Daoy (cell line): ENCODE measurements at regions not wholly inside any gene's neighbourhood (a gene's known extent, or its start where the extent isn't known, plus 50 kb on each side); places are given as distances from the start of the nearest gene placed in this dataset.
"Not testable (repeated sequence)": the region's sequence is repeated elsewhere in the genome, so short reads cannot be mapped to it uniquely, and the experiment has no call there.

Source experiments
- DNase-seq: peaks from one replicate; pipeline ENCODE4 v3.0.0-alpha.2; 2015; ENCODE audit warnings: low read depth

DNA sequence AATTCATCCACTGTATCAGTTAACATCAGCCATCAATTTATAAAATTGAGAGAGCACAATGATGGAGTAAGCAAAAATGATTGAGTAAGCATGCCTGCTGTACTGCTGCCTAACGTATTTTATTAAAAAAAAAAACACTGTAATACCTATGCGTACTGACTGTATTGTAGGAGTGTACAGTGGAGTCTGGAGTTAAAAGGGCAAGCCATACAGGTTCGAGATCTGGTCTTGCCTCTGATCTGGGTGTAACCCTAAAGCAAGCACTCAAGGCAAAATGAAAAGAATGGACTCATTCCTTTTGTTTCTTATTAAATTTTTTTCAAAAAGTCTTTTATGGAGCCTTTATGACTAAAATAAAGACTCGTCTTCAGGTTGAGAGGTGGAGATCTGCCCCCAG, 894.2 kb upstream of the INTU start:
- DNase-seq: no peak

- no peak for DNase-seq
These were observed 893.8 kb upstream of the INTU start for GRCh38 chr4:126738926-126739325.

GRCh38 chr4:126740687-126741086, 892.1 kb upstream of the INTU start:
- DNase-seq: no peak

- DNase-seq: no peak
These were observed 890.7 kb upstream of the INTU start for GRCh38 chr4:126742048-126742447.

DNA sequence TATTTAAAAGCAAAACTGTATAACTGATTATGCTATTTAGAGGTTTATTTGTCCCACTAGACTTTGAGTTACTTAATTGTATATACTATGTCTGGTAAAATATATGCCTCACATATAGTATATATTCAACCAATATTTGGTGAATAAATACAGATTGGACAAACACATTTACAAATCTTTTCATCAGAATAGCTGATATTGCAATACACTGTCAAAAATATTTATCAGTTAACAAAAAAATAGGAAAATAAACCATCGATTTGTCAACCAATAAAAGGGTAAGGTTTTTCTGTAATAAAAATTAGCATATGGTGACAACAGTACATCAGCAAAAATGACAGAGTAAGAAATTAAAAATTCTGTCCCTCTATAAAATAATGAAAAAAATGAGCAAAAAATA, 889.9 kb upstream of the INTU start:
- DNase-seq: no peak

DNA sequence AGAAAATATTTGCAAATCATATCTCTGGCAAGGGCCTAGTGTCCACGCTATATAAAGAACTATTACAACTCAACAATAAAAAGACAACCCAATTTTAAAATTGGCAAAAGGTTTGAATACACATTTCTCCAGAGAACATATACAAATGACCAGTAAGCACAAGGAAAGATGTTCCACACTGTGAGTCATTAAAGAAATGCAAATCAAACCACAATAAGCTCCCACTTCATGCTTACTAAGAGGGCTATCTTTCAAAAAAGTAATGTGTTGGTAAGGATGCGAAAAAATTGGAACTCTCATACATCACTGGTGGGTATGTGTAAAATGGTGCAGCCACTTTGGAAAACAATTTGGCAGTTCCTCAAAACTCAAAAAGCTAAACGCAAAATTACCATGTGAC, 884.0 kb upstream of the INTU start:
- no peak for DNase-seq

DNA sequence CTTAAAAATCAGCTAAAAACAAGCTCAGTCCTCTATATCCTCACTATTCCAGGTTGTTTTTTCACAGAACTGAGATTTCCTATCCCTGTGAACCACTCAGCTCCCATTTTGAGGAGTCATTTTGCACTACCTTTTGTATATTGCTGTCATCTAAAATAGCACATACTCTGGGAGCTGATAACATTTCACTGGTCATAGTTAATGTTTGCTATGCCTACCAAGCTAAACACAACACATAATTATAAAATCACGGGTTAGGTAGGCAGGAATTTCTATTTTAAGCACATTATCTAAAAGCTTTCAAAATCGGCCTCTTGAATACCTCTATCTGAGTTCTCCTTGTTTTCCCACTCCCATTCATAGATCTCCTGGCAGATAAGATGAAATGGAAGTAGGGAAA, 882.0 kb upstream of the INTU start:
- no peak for DNase-seq

- DNase-seq: no peak
These were observed 880.6 kb upstream of the INTU start for GRCh38 chr4:126752126-126752525.

GRCh38 chr4:126752702-126753101, 880.1 kb upstream of the INTU start:
- DNase-seq: no peak

DNA sequence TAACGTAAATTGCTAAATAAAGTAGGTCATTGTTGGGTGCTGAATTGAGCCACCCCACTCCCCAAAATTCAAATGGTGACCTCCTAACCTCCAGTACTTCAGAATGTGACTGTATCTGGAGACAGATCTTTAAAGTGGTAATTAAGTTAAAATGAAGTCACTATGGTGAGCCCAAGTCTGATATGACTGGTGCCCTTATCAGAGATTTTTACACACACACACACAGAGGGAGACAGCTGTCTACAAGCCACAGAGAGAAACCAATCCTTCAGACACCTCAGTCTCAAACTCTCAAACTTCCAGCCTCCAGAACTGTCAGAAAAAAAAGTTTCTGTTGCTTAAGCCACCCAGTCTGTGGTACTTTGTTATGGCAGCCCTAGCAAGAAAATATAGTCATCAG, 879.2 kb upstream of the INTU start:
- no peak for DNase-seq

DNA sequence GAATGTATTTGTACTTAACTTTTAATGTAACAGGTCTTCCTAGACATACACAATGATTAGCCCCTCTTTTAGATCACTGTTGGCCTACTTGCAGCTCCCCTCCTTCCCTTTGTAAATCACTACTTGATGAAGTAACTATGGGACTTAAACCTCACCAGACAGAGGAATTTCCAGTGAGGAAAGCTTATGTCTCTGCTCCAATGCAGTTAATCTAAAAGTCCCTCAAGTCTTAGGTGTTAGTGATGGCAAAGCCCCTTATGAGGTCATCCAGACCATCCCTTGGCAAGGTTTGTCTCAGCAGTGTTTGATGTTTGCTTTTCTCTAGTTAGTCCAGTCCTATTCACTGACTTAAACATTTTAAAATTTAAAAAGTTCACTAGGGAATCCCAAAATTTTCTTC, 877.3 kb upstream of the INTU start:
- no peak for DNase-seq

GRCh38 chr4:126756050-126756829, 876.5 kb upstream of the INTU start:
- no peak for DNase-seq

- DNase-seq: no peak
These were observed 875.5 kb upstream of the INTU start for GRCh38 chr4:126757219-126757618.

- DNase-seq: no peak
These were observed 874.3 kb upstream of the INTU start for GRCh38 chr4:126758493-126758892.

DNA sequence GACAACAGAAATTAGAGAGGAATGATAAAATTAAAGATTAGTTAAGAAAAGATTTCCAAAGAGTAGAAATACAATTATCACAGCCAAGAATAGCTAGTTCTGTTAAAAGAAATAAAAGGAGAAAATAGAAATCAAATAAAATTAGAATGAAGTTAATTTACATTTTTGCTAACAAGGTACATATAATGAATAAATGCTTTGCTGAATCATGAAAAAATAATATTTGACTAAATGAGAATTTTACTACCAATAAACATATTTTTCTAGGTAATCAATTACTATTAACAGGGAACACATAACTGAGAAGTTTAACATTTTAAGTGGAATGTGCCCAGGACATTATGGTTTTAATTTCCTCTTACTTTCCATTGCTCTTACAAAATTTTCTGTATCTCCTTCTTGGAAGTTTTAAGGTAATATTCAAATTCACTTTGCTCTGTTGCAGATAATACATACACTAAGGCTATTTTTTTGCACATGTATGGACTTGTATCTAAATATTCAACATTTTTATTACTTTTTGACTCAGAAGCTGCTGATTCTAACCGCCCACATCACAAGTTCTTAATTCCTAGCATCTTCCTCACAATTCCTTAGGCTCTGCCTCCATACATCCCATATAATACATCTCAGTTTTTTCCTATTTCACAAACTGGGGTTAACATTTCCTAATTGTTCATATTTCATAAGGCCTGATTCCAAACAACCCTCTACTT, 870.7 kb upstream of the INTU start:
- DNase-seq: no peak

- no peak for DNase-seq
These were observed 870.0 kb upstream of the INTU start for GRCh38 chr4:126762663-126763247.

DNA sequence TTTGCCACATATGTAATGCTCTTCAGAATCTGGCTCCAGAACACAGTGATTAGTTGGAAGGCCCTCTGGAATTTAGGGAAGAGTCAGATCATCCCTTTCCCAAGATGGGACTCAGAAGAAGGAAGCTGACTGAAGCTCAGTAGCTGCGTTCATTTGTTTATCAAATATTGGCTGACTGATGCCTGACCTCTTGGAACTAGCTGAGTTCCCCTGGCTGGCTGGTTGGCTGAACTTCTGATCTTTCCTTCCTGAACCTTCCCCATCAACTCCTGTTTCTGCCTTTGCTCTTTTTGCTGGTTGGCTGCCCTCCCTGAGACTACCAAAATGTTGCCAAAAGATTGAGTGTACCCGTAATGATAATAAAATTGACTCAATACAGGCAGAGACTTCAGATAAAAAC, 866.5 kb upstream of the INTU start:
- no peak for DNase-seq

- DNase-seq: no peak
These were observed 864.4 kb upstream of the INTU start for GRCh38 chr4:126768338-126768737.

DNA sequence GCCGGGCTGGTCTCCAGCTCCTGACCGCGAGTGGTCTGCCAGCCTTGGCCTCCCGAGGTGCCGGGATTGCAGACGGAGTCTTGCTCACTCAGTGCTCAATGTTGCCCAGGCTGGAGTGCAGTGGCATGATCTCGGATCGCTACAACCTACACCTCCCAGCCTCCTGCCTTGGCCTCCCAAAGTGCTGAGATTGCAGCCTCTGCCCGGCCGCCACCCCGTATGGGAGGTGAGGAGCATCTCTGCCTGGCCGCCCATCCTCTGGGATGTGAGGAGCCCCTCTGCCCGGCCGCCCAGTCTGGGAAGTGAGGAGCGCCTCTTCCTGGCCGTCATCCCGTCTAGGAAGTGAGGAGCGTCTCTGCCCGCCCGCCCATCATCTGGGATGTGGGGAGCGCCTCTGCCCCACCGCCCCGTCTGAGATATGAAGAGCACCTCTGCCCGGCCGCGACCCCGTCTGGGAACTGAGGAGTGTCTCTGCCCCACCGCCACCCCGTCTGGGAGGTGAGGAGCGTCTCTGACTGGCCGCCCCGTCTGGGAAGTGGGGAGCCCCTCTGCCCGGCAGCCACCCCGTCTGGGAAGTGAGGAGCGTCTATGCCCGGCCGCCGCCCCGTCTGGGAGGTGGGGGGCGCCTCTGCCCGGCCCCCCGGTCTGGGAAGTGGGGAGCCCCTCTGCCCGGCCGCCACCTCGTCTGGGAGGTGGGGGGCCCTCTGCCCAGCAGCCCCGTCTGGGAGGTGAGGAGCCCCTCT, 861.8 kb upstream of the INTU start:
- DNase-seq: not testable (repeated sequence)

- DNase-seq: not testable (repeated sequence)
These were observed 861.1 kb upstream of the INTU start for GRCh38 chr4:126771618-126772017.

- no peak for DNase-seq
These were observed 860.1 kb upstream of the INTU start for GRCh38 chr4:126772662-126773061.

DNA sequence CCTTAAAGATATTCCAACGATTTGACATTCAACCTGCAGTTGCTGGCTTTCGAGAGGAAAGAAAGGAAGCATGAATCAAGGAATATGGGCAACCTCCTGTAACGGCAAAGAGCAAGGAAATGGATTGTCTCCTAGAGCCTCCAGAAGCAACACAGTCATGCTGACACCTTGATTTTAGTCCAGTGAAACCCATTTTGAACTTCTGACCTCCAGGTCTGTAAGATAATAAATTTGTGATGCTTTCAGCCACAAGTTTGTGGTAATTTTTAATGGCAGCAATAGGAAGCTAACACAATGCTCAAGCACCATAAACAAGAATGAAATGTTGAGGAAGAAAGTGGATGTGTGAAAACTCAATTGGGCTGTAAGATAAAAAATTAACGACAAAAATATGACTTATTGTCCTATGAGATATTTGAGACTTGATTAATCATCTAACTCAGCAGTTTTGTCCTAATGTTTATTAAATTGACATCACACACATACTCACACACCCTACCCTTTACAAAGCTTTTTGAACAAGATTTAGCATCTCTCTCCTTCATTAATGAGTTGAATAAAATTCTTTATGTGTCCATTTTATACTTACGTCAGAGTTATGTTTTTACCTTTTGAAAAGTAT, 857.2 kb upstream of the INTU start:
- no peak for DNase-seq
